WTC11 (cell line): ENCODE measurements at regions not wholly inside any gene's neighbourhood (a gene's known extent, or its start where the extent isn't known, plus 50 kb on each side); places are given as distances from the start of the nearest gene placed in this dataset.

Experiments
- ATAC-seq: fragments of 200-7000 bp; cut with Tn5 transposase; 2 replicates; pipeline ENCODE4 v1.10.0; 2021; ENCODE audit warnings: mild to moderate bottlenecking, moderate library complexity
- CTCF ChIA-PET: fragments of 300-600 bp; sonication (Branson Sonifier 250); formaldehyde crosslinking; loops from one replicate; lab custom pipeline; 2021; ENCODE audit warnings: antibody characterized with exemption; lab: Charles Lee
- POLR2A ChIA-PET: fragments of 350-600 bp; sonication (Branson Sonifier 250); formaldehyde crosslinking; loops from one replicate; lab custom pipeline; 2021; ENCODE audit warnings: antibody characterized with exemption; lab: Charles Lee
- DNase-seq: peaks from one replicate; pipeline ENCODE4 v3.0.0; 2021; ENCODE audit warnings: low spot score
- H3K27ac Mint-ChIP-seq: 2 replicates; pipeline ENCODE4 v1.8.0; 2021; ENCODE audit warnings: mixed read lengths
- H3K27me3 Mint-ChIP-seq: 2 replicates; pipeline ENCODE4 v1.8.0; 2021; ENCODE audit warnings: low read depth, mild to moderate bottlenecking, moderate library complexity, mixed read lengths
- H3K36me3 Mint-ChIP-seq: 2 replicates; pipeline ENCODE4 v1.8.0; 2021; ENCODE audit warnings: mixed read lengths
- H3K4me1 Mint-ChIP-seq: 2 replicates; pipeline ENCODE4 v1.8.0; 2022; ENCODE audit warnings: mixed read lengths
- H3K4me3 Mint-ChIP-seq: 2 replicates; pipeline ENCODE4 v1.8.0; 2021; ENCODE audit warnings: mild to moderate bottlenecking, moderate library complexity, mixed read lengths
- H3K9me3 Mint-ChIP-seq: 2 replicates; pipeline ENCODE4 v1.8.0; 2021; ENCODE audit warnings: mixed read lengths
- ATF1 ChIP-seq: sonication (generic); formaldehyde crosslinking; IDR thresholded peaks from 2 replicates; pipeline ENCODE4 v1.8.1; 2023; ENCODE audit warnings: mild to moderate bottlenecking, moderate library complexity, missing genetic modification reagents
- CREM ChIP-seq: sonication (generic); formaldehyde crosslinking; IDR thresholded peaks from 2 replicates; pipeline ENCODE4 v1.8.1; 2022; ENCODE audit warnings: mild to moderate bottlenecking, missing genetic modification reagents, moderate library complexity
- GRHL2 ChIP-seq: fragments of 250-450 bp; sonication (Bioruptor Pico); IDR thresholded peaks from 2 replicates; pipeline ENCODE4 v1.8.0; 2022; ENCODE audit warnings: mild to moderate bottlenecking, moderate library complexity; ENCODE audit not compliant: insufficient replicate concordance, severe bottlenecking
- JAZF1 ChIP-seq: fragments of 250-450 bp; sonication (Bioruptor Pico); IDR thresholded peaks from 2 replicates; pipeline ENCODE4 v1.9.0; 2021; ENCODE audit warnings: moderate library complexity, mild to moderate bottlenecking, inconsistent platforms
- MYBL2 ChIP-seq: sonication (generic); formaldehyde crosslinking; IDR thresholded peaks from 2 replicates; pipeline ENCODE4 v1.8.1; 2023; ENCODE audit warnings: mild to moderate bottlenecking, moderate library complexity, missing genetic modification reagents
- TEAD4 ChIP-seq: sonication (generic); formaldehyde crosslinking; IDR thresholded peaks from 2 replicates; pipeline ENCODE4 v1.8.0; 2022; ENCODE audit warnings: mild to moderate bottlenecking, missing genetic modification reagents
- ZBTB21 ChIP-seq: sonication (generic); formaldehyde crosslinking; IDR thresholded peaks from 2 replicates; pipeline ENCODE4 v1.8.1; 2023; ENCODE audit warnings: mild to moderate bottlenecking, missing genetic modification reagents, borderline replicate concordance
- ZNF219 ChIP-seq: sonication (generic); formaldehyde crosslinking; IDR thresholded peaks from 2 replicates; pipeline ENCODE4 v1.8.0; 2023; ENCODE audit warnings: missing genetic modification reagents, mild to moderate bottlenecking, borderline replicate concordance
- ZNF416 ChIP-seq: fragments of 250-450 bp; sonication (Bioruptor Pico); IDR thresholded peaks from 2 replicates; pipeline ENCODE4 v1.9.0; 2021; ENCODE audit warnings: mild to moderate bottlenecking, inconsistent platforms
- ZNF423 ChIP-seq: fragments of 250-450 bp; sonication (Bioruptor Pico); IDR thresholded peaks from 2 replicates; pipeline ENCODE4 v2.1.2; 2022; ENCODE audit warnings: mild to moderate bottlenecking, moderate library complexity
- TF ChIP-seq, protein P1 (sequence below): sonication (generic); formaldehyde crosslinking; IDR thresholded peaks from 2 replicates; pipeline ENCODE4 v1.8.1; 2022; ENCODE audit warnings: low read depth, mild to moderate bottlenecking, moderate library complexity, missing genetic modification reagents, borderline replicate concordance
- TF ChIP-seq, protein P2 (sequence below): sonication (generic); formaldehyde crosslinking; IDR thresholded peaks from 2 replicates; pipeline ENCODE4 v1.8.1; 2023; ENCODE audit warnings: mild to moderate bottlenecking, missing genetic modification reagents
- TF ChIP-seq, protein P3 (sequence below): sonication (generic); formaldehyde crosslinking; IDR thresholded peaks from 2 replicates; pipeline ENCODE4 v1.8.1; 2023; ENCODE audit warnings: mild to moderate bottlenecking, missing genetic modification reagents, borderline replicate concordance
- TF ChIP-seq, protein P4 (sequence below): sonication (generic); formaldehyde crosslinking; IDR thresholded peaks from 2 replicates; pipeline ENCODE4 v1.8.1; 2022; ENCODE audit warnings: low read depth, missing genetic modification reagents, borderline replicate concordance
- TF ChIP-seq, protein P5 (sequence below): fragments of 250-450 bp; sonication (Bioruptor Pico); IDR thresholded peaks from 2 replicates; pipeline ENCODE4 v2.1.2; 2022; ENCODE audit warnings: mild to moderate bottlenecking, moderate library complexity
- TF ChIP-seq, protein P6 (sequence below): sonication (generic); formaldehyde crosslinking; IDR thresholded peaks from 2 replicates; pipeline ENCODE4 v1.8.1; 2023; ENCODE audit warnings: mild to moderate bottlenecking, moderate library complexity, missing genetic modification reagents
- TF ChIP-seq, protein P7 (sequence below): sonication (generic); formaldehyde crosslinking; IDR thresholded peaks from 2 replicates; pipeline ENCODE4 v1.8.0; 2022; ENCODE audit warnings: mild to moderate bottlenecking, missing genetic modification reagents
- TF ChIP-seq, protein P8 (sequence below): fragments of 250-450 bp; sonication (Bioruptor Pico); IDR thresholded peaks from 2 replicates; pipeline ENCODE4 v1.9.0; 2021; ENCODE audit warnings: mild to moderate bottlenecking, borderline replicate concordance

DNA sequence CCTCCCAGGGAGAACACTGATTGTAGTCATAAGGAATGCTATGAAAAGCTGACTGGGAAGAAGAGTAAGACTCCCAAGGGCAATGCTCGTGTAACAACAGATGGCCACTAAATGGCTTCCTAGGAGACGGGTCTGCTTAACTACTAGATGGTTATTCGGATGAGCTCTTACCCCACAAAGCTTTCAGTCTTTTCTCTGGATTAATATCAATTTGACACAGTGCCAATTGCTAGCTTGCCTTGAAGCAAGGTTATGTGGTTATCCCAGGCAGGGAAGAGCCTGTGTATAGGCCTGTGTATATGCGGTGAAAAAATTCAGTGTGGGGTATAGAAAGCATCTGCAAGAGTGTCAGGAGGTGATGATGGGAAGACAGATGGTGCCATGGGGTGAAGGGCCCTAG, 86.4 kb upstream of the NOX3 start:
- Mint-ChIP-seq H3K27ac (no peak overlapping the region), H3K27me3 (no peaks in the 10 kb centered on the region), H3K4me1 (peaks cover 6% of the 10 kb centered on the region; the same call in 1 of the 2 replicates), H3K4me3 (no peak overlapping the region), H3K36me3 (no peaks in the 10 kb centered on the region), H3K9me3 (no peaks in the 10 kb centered on the region)
- CTCF ChIA-PET: no interaction called here
- no peak for DNase-seq
- no peak for ATAC-seq
- POLR2A ChIA-PET: no interaction called here
- TF ChIP-seq, protein P1, sequence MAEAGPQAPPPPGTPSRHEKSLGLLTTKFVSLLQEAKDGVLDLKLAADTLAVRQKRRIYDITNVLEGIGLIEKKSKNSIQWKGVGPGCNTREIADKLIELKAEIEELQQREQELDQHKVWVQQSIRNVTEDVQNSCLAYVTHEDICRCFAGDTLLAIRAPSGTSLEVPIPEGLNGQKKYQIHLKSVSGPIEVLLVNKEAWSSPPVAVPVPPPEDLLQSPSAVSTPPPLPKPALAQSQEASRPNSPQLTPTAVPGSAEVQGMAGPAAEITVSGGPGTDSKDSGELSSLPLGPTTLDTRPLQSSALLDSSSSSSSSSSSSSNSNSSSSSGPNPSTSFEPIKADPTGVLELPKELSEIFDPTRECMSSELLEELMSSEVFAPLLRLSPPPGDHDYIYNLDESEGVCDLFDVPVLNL (CRISPR knock-in tag): no peak
- TF ChIP-seq GRHL2: no peak
- no peak for TF ChIP-seq ZNF416 (CRISPR knock-in tag)
- TF ChIP-seq MYBL2 (CRISPR knock-in tag): no peak
- TF ChIP-seq ZNF423 (CRISPR knock-in tag): no peak
- TF ChIP-seq, protein P2, sequence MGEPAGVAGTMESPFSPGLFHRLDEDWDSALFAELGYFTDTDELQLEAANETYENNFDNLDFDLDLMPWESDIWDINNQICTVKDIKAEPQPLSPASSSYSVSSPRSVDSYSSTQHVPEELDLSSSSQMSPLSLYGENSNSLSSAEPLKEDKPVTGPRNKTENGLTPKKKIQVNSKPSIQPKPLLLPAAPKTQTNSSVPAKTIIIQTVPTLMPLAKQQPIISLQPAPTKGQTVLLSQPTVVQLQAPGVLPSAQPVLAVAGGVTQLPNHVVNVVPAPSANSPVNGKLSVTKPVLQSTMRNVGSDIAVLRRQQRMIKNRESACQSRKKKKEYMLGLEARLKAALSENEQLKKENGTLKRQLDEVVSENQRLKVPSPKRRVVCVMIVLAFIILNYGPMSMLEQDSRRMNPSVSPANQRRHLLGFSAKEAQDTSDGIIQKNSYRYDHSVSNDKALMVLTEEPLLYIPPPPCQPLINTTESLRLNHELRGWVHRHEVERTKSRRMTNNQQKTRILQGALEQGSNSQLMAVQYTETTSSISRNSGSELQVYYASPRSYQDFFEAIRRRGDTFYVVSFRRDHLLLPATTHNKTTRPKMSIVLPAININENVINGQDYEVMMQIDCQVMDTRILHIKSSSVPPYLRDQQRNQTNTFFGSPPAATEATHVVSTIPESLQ: no peak
- TF ChIP-seq CREM (CRISPR knock-in tag): no peak
- TF ChIP-seq, protein P3, sequence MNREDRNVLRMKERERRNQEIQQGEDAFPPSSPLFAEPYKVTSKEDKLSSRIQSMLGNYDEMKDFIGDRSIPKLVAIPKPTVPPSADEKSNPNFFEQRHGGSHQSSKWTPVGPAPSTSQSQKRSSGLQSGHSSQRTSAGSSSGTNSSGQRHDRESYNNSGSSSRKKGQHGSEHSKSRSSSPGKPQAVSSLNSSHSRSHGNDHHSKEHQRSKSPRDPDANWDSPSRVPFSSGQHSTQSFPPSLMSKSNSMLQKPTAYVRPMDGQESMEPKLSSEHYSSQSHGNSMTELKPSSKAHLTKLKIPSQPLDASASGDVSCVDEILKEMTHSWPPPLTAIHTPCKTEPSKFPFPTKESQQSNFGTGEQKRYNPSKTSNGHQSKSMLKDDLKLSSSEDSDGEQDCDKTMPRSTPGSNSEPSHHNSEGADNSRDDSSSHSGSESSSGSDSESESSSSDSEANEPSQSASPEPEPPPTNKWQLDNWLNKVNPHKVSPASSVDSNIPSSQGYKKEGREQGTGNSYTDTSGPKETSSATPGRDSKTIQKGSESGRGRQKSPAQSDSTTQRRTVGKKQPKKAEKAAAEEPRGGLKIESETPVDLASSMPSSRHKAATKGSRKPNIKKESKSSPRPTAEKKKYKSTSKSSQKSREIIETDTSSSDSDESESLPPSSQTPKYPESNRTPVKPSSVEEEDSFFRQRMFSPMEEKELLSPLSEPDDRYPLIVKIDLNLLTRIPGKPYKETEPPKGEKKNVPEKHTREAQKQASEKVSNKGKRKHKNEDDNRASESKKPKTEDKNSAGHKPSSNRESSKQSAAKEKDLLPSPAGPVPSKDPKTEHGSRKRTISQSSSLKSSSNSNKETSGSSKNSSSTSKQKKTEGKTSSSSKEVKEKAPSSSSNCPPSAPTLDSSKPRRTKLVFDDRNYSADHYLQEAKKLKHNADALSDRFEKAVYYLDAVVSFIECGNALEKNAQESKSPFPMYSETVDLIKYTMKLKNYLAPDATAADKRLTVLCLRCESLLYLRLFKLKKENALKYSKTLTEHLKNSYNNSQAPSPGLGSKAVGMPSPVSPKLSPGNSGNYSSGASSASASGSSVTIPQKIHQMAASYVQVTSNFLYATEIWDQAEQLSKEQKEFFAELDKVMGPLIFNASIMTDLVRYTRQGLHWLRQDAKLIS (CRISPR knock-in tag): no peak
- TF ChIP-seq, protein P4, sequence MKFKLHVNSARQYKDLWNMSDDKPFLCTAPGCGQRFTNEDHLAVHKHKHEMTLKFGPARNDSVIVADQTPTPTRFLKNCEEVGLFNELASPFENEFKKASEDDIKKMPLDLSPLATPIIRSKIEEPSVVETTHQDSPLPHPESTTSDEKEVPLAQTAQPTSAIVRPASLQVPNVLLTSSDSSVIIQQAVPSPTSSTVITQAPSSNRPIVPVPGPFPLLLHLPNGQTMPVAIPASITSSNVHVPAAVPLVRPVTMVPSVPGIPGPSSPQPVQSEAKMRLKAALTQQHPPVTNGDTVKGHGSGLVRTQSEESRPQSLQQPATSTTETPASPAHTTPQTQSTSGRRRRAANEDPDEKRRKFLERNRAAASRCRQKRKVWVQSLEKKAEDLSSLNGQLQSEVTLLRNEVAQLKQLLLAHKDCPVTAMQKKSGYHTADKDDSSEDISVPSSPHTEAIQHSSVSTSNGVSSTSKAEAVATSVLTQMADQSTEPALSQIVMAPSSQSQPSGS: no peak
- TF ChIP-seq JAZF1 (CRISPR knock-in tag): no peak
- no peak for TF ChIP-seq ATF1 (CRISPR knock-in tag)
- TF ChIP-seq, protein P5, sequence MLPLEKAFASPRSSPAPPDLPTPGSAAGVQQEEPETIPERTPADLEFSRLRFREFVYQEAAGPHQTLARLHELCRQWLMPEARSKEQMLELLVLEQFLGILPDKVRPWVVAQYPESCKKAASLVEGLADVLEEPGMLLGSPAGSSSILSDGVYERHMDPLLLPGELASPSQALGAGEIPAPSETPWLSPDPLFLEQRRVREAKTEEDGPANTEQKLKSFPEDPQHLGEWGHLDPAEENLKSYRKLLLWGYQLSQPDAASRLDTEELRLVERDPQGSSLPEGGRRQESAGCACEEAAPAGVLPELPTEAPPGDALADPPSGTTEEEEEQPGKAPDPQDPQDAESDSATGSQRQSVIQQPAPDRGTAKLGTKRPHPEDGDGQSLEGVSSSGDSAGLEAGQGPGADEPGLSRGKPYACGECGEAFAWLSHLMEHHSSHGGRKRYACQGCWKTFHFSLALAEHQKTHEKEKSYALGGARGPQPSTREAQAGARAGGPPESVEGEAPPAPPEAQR (CRISPR knock-in tag): no peak
- TF ChIP-seq, protein P6, sequence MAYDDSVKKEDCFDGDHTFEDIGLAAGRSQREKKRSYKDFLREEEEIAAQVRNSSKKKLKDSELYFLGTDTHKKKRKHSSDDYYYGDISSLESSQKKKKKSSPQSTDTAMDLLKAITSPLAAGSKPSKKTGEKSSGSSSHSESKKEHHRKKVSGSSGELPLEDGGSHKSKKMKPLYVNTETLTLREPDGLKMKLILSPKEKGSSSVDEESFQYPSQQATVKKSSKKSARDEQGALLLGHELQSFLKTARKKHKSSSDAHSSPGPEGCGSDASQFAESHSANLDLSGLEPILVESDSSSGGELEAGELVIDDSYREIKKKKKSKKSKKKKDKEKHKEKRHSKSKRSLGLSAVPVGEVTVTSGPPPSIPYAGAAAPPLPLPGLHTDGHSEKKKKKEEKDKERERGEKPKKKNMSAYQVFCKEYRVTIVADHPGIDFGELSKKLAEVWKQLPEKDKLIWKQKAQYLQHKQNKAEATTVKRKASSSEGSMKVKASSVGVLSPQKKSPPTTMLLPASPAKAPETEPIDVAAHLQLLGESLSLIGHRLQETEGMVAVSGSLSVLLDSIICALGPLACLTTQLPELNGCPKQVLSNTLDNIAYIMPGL: no peak
- TF ChIP-seq ZNF219: no peak
- no peak for TF ChIP-seq TEAD4 (CRISPR knock-in tag)
- TF ChIP-seq ZBTB21 (CRISPR knock-in tag): no peak
- TF ChIP-seq, protein P7, sequence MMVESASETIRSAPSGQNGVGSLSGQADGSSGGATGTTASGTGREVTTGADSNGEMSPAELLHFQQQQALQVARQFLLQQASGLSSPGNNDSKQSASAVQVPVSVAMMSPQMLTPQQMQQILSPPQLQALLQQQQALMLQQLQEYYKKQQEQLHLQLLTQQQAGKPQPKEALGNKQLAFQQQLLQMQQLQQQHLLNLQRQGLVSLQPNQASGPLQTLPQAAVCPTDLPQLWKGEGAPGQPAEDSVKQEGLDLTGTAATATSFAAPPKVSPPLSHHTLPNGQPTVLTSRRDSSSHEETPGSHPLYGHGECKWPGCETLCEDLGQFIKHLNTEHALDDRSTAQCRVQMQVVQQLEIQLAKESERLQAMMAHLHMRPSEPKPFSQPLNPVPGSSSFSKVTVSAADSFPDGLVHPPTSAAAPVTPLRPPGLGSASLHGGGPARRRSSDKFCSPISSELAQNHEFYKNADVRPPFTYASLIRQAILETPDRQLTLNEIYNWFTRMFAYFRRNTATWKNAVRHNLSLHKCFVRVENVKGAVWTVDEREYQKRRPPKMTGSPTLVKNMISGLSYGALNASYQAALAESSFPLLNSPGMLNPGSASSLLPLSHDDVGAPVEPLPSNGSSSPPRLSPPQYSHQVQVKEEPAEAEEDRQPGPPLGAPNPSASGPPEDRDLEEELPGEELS (CRISPR knock-in tag): no peak
- TF ChIP-seq, protein P8, sequence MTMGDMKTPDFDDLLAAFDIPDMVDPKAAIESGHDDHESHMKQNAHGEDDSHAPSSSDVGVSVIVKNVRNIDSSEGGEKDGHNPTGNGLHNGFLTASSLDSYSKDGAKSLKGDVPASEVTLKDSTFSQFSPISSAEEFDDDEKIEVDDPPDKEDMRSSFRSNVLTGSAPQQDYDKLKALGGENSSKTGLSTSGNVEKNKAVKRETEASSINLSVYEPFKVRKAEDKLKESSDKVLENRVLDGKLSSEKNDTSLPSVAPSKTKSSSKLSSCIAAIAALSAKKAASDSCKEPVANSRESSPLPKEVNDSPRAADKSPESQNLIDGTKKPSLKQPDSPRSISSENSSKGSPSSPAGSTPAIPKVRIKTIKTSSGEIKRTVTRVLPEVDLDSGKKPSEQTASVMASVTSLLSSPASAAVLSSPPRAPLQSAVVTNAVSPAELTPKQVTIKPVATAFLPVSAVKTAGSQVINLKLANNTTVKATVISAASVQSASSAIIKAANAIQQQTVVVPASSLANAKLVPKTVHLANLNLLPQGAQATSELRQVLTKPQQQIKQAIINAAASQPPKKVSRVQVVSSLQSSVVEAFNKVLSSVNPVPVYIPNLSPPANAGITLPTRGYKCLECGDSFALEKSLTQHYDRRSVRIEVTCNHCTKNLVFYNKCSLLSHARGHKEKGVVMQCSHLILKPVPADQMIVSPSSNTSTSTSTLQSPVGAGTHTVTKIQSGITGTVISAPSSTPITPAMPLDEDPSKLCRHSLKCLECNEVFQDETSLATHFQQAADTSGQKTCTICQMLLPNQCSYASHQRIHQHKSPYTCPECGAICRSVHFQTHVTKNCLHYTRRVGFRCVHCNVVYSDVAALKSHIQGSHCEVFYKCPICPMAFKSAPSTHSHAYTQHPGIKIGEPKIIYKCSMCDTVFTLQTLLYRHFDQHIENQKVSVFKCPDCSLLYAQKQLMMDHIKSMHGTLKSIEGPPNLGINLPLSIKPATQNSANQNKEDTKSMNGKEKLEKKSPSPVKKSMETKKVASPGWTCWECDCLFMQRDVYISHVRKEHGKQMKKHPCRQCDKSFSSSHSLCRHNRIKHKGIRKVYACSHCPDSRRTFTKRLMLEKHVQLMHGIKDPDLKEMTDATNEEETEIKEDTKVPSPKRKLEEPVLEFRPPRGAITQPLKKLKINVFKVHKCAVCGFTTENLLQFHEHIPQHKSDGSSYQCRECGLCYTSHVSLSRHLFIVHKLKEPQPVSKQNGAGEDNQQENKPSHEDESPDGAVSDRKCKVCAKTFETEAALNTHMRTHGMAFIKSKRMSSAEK (CRISPR knock-in tag): no peak
